GM12874 (cell line): ENCODE measurements at regions not wholly inside any gene's neighbourhood (a gene's known extent, or its start where the extent isn't known, plus 50 kb on each side); places are given as distances from the start of the nearest gene placed in this dataset.

Experiments
- TF ChIP-seq, protein P1 (sequence below): IDR thresholded peaks from 2 replicates; pipeline ENCODE4 v1.5.1; 2011; ENCODE audit warnings: low read depth, mild to moderate bottlenecking, control low read depth, low read length, moderate library complexity; ENCODE audit not compliant: insufficient read depth

DNA sequence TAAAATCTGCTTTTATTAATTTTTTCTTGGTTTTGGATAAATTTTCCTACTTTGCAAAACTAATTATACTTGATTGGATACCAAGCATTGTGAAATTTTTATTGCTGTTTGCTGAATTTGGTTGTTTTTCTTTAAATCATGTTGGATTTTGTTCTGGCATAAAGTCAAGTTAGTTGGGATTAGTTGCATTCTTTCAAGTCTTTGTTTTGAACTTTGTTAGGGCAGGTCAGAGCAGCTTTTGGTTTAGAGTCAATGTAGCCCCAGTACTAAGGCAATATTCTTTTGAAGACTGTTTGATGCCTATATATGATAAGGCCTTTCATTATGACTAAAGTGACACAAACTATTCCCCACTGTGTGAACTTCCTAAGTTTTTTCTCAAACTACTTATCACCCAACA is 531.1 kb downstream of the RASEF start:
- TF ChIP-seq, protein P1, sequence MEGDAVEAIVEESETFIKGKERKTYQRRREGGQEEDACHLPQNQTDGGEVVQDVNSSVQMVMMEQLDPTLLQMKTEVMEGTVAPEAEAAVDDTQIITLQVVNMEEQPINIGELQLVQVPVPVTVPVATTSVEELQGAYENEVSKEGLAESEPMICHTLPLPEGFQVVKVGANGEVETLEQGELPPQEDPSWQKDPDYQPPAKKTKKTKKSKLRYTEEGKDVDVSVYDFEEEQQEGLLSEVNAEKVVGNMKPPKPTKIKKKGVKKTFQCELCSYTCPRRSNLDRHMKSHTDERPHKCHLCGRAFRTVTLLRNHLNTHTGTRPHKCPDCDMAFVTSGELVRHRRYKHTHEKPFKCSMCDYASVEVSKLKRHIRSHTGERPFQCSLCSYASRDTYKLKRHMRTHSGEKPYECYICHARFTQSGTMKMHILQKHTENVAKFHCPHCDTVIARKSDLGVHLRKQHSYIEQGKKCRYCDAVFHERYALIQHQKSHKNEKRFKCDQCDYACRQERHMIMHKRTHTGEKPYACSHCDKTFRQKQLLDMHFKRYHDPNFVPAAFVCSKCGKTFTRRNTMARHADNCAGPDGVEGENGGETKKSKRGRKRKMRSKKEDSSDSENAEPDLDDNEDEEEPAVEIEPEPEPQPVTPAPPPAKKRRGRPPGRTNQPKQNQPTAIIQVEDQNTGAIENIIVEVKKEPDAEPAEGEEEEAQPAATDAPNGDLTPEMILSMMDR = no peak

GRCh38 chr9:82532504-82533180 is 530.3 kb downstream of the RASEF start:
- TF ChIP-seq, protein P1 = no peak

DNA sequence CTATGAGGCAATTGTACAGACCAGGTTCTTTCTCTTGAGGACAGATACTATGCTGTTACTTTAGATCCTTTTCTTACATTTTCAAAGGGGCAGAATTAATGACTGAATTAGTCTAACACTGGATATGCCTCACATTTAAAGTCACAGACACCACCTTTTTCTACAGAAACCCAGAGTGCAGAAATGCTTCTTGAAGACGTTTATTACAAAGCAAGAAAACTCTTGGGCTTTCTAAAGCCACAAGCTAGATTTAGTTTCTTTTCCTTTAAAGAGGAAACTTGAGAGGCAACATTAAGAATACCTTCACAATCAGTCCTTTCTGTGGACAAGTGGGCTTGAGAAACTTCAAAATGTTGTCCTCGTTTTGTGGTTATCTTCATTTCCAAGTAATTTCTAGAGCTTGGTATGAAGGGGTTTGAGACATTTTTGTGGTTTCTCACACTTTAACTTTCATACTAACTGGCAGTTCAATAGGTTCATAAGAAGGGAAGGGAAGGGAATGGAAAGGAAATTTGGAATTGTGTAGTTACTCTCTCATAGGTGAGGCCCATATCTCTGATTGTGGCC is 527.4 kb downstream of the RASEF start:
- TF ChIP-seq, protein P1 = no peak

GRCh38 chr9:82538634-82539033 is 524.3 kb downstream of the RASEF start:
- TF ChIP-seq, protein P1 = no peak

DNA sequence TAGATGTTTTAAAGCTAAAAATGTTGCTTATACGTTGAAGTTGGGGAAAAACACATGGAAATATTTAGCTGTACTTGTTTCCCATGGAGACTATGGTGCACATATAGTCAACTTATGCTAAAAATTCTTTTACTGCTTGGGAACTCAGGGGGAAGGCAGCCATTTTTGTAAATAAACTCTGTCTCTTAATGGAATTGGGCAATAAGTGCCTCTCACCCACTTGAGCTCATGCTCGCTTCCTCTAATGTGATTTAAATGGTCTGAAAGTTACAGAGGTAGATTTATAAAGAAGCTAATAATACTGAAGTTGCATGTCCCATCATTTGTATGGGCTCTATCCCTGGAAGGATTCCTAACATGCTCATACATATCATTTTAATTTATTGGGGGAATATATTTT is 523.8 kb downstream of the RASEF start:
- TF ChIP-seq, protein P1 = no peak

DNA sequence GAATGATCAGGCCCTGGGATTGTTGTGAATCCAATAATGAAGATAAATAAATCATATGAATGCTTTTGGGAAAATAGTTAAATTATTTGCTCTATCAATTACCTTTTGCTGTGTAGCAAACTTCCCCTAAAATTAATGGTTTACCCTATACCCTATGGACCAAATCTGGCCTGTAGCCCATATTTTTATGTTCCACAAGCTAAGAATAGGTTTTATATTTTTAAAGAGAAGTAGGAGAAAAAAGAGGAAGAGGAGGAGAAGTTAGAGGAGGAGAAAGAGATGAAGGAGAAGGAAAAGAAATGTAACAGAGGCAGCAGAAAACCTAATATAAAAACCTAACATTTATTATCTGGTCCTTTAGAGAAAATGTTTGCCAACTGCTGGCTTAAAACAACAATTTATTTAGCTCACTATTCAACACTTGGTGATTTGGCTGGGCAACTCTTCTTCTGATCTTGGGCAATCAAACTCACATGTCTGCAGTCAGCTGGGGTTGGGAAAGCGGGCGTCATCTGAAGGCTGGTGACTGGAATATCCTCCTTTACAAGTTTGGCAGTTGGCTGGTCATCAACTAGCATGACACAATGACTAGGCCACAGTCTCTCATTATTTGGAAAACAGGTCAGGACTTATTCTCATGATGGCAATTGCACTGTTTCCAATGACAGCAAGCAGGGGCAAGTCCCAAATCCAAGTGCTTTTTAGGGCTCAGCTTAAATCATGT is 522.9 kb downstream of the RASEF start:
- TF ChIP-seq, protein P1 = no peak

GRCh38 chr9:82543726-82544125 is 519.2 kb downstream of the RASEF start:
- TF ChIP-seq, protein P1 = no peak
